DND-41 (cell line): ENCODE measurements at regions not wholly inside any gene's neighbourhood (a gene's known extent, or its start where the extent isn't known, plus 50 kb on each side); places are given as distances from the start of the nearest gene placed in this dataset.

ENCODE experiments used
- ATAC-seq: fragments of 200-7000 bp; cut with Tn5 transposase; 3 replicates; pipeline ENCODE4 v1.9.1; 2021; ENCODE audit warnings: low read depth; ENCODE audit not compliant: insufficient read depth
- DNase-seq: peaks from one replicate; pipeline ENCODE4 v3.0.0-alpha.2; 2020
- H2AFZ ChIP-seq: 2 replicates; pipeline ENCODE4 v1.6.0; 2012; ENCODE audit warnings: low read depth, low read length
- H3K27ac ChIP-seq: 2 replicates; pipeline ENCODE4 v1.5.1; 2012; ENCODE audit warnings: low read length, inconsistent platforms
- H3K27me3 ChIP-seq: fragments of 200-600 bp; sonication (generic); 2 replicates; pipeline ENCODE4 v1.6.0; 2012; ENCODE audit warnings: low read length, mild to moderate bottlenecking, inconsistent platforms; ENCODE audit not compliant: insufficient read depth, poor library complexity
- H3K36me3 ChIP-seq: 2 replicates; pipeline ENCODE4 v1.5.1; 2012; ENCODE audit warnings: low read length, inconsistent platforms; ENCODE audit not compliant: insufficient read depth
- H3K4me1 ChIP-seq: 2 replicates; pipeline ENCODE4 v1.5.1; 2012; ENCODE audit warnings: mild to moderate bottlenecking, low read length; ENCODE audit not compliant: insufficient read depth
- H3K4me2 ChIP-seq: 2 replicates; pipeline ENCODE4 v1.6.0; 2012; ENCODE audit warnings: mild to moderate bottlenecking, moderate library complexity, low read length, inconsistent platforms; ENCODE audit not compliant: insufficient read depth
- H3K4me3 ChIP-seq, 2 experiments: fragments of 200-600 bp in 1 of 2; shearing (Covaris generic) in 1 of 2; 2 replicates each; pipeline ENCODE4 v1.5.1; 2012 to 2016; ENCODE audit warnings: inconsistent platforms in 2 of 2, low read length in 2 of 2, mild to moderate bottlenecking in 2 of 2, low read depth in 1 of 2, moderate library complexity in 1 of 2
- H3K79me2 ChIP-seq: 2 replicates; pipeline ENCODE4 v1.6.0; 2012; ENCODE audit warnings: low read length, inconsistent platforms; ENCODE audit not compliant: insufficient read depth
- H3K9ac ChIP-seq: 2 replicates; pipeline ENCODE4 v1.6.0; 2012; ENCODE audit warnings: low read depth, mild to moderate bottlenecking, inconsistent platforms, low read length, moderate library complexity
- H3K9me3 ChIP-seq: 2 replicates; pipeline ENCODE4 v1.5.1; 2012; ENCODE audit warnings: low read length, moderate library complexity, mild to moderate bottlenecking, inconsistent platforms; ENCODE audit not compliant: insufficient read depth, severe bottlenecking
- H4K20me1 ChIP-seq: 2 replicates; pipeline ENCODE4 v1.6.0; 2012; ENCODE audit warnings: low read length; ENCODE audit not compliant: insufficient read depth
- EZH2 ChIP-seq: IDR thresholded peaks from 3 replicates; pipeline ENCODE4 v1.6.1; 2012; ENCODE audit warnings: borderline replicate concordance, low read depth, mild to moderate bottlenecking, moderate library complexity, low read length, inconsistent platforms; ENCODE audit not compliant: severe bottlenecking
- TF ChIP-seq, protein P1 (sequence below): IDR thresholded peaks from 2 replicates; pipeline ENCODE4 v1.5.1; 2012; ENCODE audit warnings: borderline replicate concordance, low read length, moderate library complexity, mild to moderate bottlenecking; ENCODE audit not compliant: poor library complexity, severe bottlenecking; ENCODE audit errors: extremely low read depth

DNA sequence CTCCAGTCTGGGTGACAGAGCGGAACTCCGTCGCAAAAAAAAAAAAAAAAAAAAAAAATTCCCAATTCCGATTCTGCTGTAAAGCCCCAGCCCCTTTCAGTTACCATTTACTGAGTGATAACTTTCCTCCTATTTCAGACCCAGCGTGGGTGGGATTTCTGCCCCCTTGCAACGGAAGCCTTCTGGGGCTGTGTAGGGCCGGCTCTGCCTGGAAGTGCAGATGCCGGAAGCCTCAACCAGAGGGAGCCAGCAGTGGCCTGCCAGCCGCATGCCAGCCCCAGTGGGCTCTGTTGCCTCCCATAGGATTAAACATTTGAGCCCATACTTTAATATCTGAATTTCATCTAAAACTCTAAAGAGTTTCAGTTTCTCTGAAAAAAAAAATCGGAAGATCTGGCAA, 60.0 kb upstream of the NUP50 start:
- ATAC-seq (no peak), DNase-seq (no peak)
- no peaks in the 10 kb centered on the region for H3K4me1 ChIP-seq
- H3K9ac ChIP-seq, result no peak overlapping the region
- no peak overlapping the region for H2AFZ ChIP-seq
- H3K79me2 ChIP-seq, result no peaks in the 10 kb centered on the region
- H3K4me3 ChIP-seq, result no peak overlapping the region
- H4K20me1 ChIP-seq, result no peaks in the 10 kb centered on the region
- TF ChIP-seq EZH2, result no peak
- TF ChIP-seq, protein P1, sequence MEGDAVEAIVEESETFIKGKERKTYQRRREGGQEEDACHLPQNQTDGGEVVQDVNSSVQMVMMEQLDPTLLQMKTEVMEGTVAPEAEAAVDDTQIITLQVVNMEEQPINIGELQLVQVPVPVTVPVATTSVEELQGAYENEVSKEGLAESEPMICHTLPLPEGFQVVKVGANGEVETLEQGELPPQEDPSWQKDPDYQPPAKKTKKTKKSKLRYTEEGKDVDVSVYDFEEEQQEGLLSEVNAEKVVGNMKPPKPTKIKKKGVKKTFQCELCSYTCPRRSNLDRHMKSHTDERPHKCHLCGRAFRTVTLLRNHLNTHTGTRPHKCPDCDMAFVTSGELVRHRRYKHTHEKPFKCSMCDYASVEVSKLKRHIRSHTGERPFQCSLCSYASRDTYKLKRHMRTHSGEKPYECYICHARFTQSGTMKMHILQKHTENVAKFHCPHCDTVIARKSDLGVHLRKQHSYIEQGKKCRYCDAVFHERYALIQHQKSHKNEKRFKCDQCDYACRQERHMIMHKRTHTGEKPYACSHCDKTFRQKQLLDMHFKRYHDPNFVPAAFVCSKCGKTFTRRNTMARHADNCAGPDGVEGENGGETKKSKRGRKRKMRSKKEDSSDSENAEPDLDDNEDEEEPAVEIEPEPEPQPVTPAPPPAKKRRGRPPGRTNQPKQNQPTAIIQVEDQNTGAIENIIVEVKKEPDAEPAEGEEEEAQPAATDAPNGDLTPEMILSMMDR, result no peak
- H3K27ac ChIP-seq, result no peak overlapping the region
- H3K9me3 ChIP-seq, result no peaks in the 10 kb centered on the region
- no peak overlapping the region for H3K4me2 ChIP-seq
- H3K27me3 ChIP-seq, result no peaks in the 10 kb centered on the region
- H3K36me3 ChIP-seq, result no peaks in the 10 kb centered on the region

DNA sequence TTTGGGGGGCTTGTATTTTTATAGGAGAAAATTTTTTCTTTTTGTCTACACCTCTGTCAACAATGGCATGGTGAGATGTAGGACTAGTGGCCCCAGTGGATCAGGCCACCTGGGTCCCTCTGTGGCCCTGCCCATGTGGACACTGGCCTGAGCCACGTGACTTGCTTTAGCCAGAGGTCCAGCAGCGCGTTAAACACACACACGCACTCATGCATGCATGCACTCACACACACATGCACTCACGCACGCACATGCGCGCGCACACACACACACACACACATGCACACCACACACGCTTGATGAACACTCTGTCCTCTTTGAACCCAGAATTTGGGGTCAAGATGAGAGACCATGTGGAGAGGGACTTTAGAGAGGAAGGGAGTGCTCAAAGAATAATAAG, 59.4 kb upstream of the NUP50 start:
- Histone ChIP-seq H3K4me3 (no peak overlapping the region), H3K27me3 (no peaks in the 10 kb centered on the region), H2AFZ (no peak overlapping the region), H3K27ac (no peak overlapping the region), H3K4me2 (no peak overlapping the region), H4K20me1 (no peaks in the 10 kb centered on the region), H3K9me3 (no peaks in the 10 kb centered on the region), H3K36me3 (no peaks in the 10 kb centered on the region), H3K9ac (no peak overlapping the region), H3K79me2 (no peaks in the 10 kb centered on the region), H3K4me1 (no peaks in the 10 kb centered on the region)
- TF ChIP-seq EZH2, result no peak
- TF ChIP-seq, protein P1, result no peak
- DNase-seq (no peak), ATAC-seq (no peak)

DNA sequence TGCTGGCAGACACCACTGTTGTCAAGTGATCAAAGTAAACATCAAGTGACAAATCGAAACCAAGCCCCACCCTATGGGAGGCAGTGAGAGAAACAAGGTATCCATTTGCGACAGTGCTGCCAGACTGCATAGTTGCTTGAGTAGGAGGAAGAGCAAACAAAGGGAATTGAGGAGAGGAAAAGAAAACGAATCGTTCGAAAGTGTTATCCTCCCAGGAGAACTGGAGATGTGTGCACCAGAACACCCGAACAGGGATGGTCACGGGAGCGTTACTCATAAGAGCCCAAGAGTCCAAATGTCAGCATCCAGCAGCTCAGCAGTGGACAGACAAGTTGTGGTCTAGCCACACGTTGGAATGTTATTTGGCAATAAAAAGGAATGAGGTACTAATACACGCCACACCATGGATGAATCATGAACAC, 58.4 kb upstream of the NUP50 start:
- no peak overlapping the region for H3K4me2 ChIP-seq
- H3K9me3 ChIP-seq, result no peaks in the 10 kb centered on the region
- no peak overlapping the region for H3K9ac ChIP-seq
- no peak for DNase-seq
- no peaks in the 10 kb centered on the region for H3K79me2 ChIP-seq
- H3K36me3 ChIP-seq, result no peaks in the 10 kb centered on the region
- TF ChIP-seq EZH2, result no peak
- TF ChIP-seq, protein P1, result no peak
- no peaks in the 10 kb centered on the region for H3K4me1 ChIP-seq
- no peak overlapping the region for H3K27ac ChIP-seq
- ATAC-seq, result no peak
- no peak overlapping the region for H3K4me3 ChIP-seq
- no peaks in the 10 kb centered on the region for H4K20me1 ChIP-seq
- H3K27me3 ChIP-seq, result no peaks in the 10 kb centered on the region
- H2AFZ ChIP-seq, result no peak overlapping the region

DNA sequence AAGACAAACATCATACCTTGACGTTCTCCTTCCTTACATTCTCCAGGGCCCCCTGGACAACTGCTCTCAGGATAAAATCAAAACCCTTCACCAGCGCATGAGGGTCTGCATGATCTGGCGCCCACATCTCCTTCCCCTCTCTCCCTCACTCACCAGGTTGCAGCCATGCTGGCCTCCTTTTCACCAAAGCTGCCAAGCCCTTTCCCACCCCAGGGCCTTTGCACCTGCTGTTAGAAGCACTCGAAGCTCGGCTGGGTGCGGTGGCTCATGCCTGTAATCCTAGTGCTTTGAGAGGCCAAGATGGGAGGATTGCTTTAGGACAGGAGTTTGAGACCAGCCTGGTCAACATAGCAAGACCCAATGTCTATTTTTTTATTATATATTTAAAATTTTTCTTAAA, 56.1 kb upstream of the NUP50 start:
- ATAC-seq (no peak), DNase-seq (no peak)
- Histone ChIP-seq H3K79me2 (no peaks in the 10 kb centered on the region), H3K4me2 (no peak overlapping the region), H4K20me1 (no peaks in the 10 kb centered on the region), H2AFZ (no peak overlapping the region), H3K27ac (no peak overlapping the region), H3K36me3 (no peaks in the 10 kb centered on the region), H3K4me3 (no peak overlapping the region), H3K9me3 (no peaks in the 10 kb centered on the region), H3K27me3 (no peaks in the 10 kb centered on the region), H3K9ac (no peak overlapping the region), H3K4me1 (no peaks in the 10 kb centered on the region)
- TF ChIP-seq, protein P1, result no peak
- TF ChIP-seq EZH2, result no peak
